ENCODE measurements at regions not wholly inside any gene's neighbourhood (a gene's known extent, or its start where the extent isn't known, plus 50 kb on each side); places are given as distances from the start of the nearest gene placed in this dataset.

GRCh38 chr10:106520698-106521097 is 643.8 kb downstream of the SORCS1 start:
- TF ChIP-seq CTCF (IDR thresholded peaks at IDR 0.05) = no peak
- no peak for TF ChIP-seq POLR2AphosphoS2 (conservative IDR thresholded peaks at IDR 0.05; ENCODE audit: low read length)
- TF ChIP-seq PBX3 (IDR thresholded peaks at IDR 0.05) = no peak
- no peak for TF ChIP-seq POLR2A (IDR thresholded peaks at IDR 0.05; ENCODE audit: low read length)
- no peak for TF ChIP-seq EP300 (IDR thresholded peaks at IDR 0.05)
- TF ChIP-seq RFX5 (IDR thresholded peaks at IDR 0.05) = no peak
- TF ChIP-seq RCOR1 (IDR thresholded peaks at IDR 0.05; ENCODE audit: low read depth, low read length) = no peak
- no peak for TF ChIP-seq HDAC2 (IDR thresholded peaks at IDR 0.05)
- TF ChIP-seq MAZ (IDR thresholded peaks at IDR 0.05; ENCODE audit: borderline replicate concordance, low read depth, low read length) = no peak
- no peak for TF ChIP-seq RAD21 (conservative IDR thresholded peaks at IDR 0.05 in 1 of 2, IDR thresholded peaks at IDR 0.05 in 1 of 2)
- TF ChIP-seq CBX8 (IDR thresholded peaks at IDR 0.05) = no peak
- TF ChIP-seq CBX2 (IDR thresholded peaks at IDR 0.05; ENCODE audit: borderline replicate concordance, low read depth) = no peak
- TF ChIP-seq, protein P1, sequence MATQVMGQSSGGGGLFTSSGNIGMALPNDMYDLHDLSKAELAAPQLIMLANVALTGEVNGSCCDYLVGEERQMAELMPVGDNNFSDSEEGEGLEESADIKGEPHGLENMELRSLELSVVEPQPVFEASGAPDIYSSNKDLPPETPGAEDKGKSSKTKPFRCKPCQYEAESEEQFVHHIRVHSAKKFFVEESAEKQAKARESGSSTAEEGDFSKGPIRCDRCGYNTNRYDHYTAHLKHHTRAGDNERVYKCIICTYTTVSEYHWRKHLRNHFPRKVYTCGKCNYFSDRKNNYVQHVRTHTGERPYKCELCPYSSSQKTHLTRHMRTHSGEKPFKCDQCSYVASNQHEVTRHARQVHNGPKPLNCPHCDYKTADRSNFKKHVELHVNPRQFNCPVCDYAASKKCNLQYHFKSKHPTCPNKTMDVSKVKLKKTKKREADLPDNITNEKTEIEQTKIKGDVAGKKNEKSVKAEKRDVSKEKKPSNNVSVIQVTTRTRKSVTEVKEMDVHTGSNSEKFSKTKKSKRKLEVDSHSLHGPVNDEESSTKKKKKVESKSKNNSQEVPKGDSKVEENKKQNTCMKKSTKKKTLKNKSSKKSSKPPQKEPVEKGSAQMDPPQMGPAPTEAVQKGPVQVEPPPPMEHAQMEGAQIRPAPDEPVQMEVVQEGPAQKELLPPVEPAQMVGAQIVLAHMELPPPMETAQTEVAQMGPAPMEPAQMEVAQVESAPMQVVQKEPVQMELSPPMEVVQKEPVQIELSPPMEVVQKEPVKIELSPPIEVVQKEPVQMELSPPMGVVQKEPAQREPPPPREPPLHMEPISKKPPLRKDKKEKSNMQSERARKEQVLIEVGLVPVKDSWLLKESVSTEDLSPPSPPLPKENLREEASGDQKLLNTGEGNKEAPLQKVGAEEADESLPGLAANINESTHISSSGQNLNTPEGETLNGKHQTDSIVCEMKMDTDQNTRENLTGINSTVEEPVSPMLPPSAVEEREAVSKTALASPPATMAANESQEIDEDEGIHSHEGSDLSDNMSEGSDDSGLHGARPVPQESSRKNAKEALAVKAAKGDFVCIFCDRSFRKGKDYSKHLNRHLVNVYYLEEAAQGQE (IDR thresholded peaks at IDR 0.05) = no peak
- TF ChIP-seq MAX (IDR thresholded peaks at IDR 0.05) = no peak
